ENCODE measurements at regions not wholly inside any gene's neighbourhood (a gene's known extent, or its start where the extent isn't known, plus 50 kb on each side); places are given as distances from the start of the nearest gene placed in this dataset.

GRCh38 chr2:103402336-103402735 lies 640.5 kb downstream of the TMEM182 start:
- TF ChIP-seq, protein P1, sequence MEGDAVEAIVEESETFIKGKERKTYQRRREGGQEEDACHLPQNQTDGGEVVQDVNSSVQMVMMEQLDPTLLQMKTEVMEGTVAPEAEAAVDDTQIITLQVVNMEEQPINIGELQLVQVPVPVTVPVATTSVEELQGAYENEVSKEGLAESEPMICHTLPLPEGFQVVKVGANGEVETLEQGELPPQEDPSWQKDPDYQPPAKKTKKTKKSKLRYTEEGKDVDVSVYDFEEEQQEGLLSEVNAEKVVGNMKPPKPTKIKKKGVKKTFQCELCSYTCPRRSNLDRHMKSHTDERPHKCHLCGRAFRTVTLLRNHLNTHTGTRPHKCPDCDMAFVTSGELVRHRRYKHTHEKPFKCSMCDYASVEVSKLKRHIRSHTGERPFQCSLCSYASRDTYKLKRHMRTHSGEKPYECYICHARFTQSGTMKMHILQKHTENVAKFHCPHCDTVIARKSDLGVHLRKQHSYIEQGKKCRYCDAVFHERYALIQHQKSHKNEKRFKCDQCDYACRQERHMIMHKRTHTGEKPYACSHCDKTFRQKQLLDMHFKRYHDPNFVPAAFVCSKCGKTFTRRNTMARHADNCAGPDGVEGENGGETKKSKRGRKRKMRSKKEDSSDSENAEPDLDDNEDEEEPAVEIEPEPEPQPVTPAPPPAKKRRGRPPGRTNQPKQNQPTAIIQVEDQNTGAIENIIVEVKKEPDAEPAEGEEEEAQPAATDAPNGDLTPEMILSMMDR (IDR thresholded peaks at IDR 0.05), result no peak
- no peak for TF ChIP-seq POLR2AphosphoS5 (IDR thresholded peaks at IDR 0.05; ENCODE audit: low read depth, low read length)
- TF ChIP-seq REST (IDR thresholded peaks at IDR 0.05; ENCODE audit: insufficient read depth in 1 of 2, low read depth in 2 of 2, low read length in 1 of 2), result no peak

All from Panc1 (cell line).